Peyer's patch (tissue), 4 donors: ENCODE measurements at regions not wholly inside any gene's neighbourhood (a gene's known extent, or its start where the extent isn't known, plus 50 kb on each side); places are given as distances from the start of the nearest gene placed in this dataset.

Experiments
- DNase-seq, 3 donors: peaks; one replicate each; pipeline ENCODE4 v3.0.0-alpha.2; 2017 to 2019
- H3K27ac ChIP-seq, 4 donors: fragments of 200-600 bp; sonication (generic); one replicate each; pipeline ENCODE4 v1.5.1; 2016 to 2019
- H3K27me3 ChIP-seq, 2 donors: fragments of 200-600 bp; sonication (generic); one replicate each; pipeline ENCODE4 v1.5.1; 2019
- H3K36me3 ChIP-seq, 3 donors: fragments of 200-600 bp; sonication (generic); one replicate each; pipeline ENCODE4 v1.5.1; 2016 to 2019
- H3K4me1 ChIP-seq, 4 donors: fragments of 200-600 bp; sonication (generic); one replicate each; pipeline ENCODE4 v1.5.1; 2016 to 2019
- H3K4me3 ChIP-seq, 4 donors: fragments of 200-600 bp; sonication (generic); 1 replicate in 3 of 4; 2 replicates in 1 of 4; pipeline ENCODE4 v1.5.1; 2016 to 2019; ENCODE audit warnings: mild to moderate bottlenecking in 1 of 4
- H3K9me3 ChIP-seq, 4 donors: fragments of 200-600 bp; sonication (generic); one replicate each; pipeline ENCODE4 v1.5.1; 2016 to 2019; ENCODE audit warnings: mild to moderate bottlenecking in 1 of 4
- POLR2A ChIP-seq, 2 donors: fragments of 450-650 bp; IDR thresholded peaks; one replicate each; pipeline ENCODE4 v1.5.1; 2017; ENCODE audit warnings: antibody characterized with exemption in 2 of 2, mild to moderate bottlenecking in 2 of 2, moderate library complexity in 2 of 2
- small RNA-seq, 2 donors: library from RNA; depleted of rRNA; stranded (forward); fragments of <200 nt; gene quantifications; one replicate each; pipeline ENCODE3, GENCODE V24; 2016
- TF ChIP-seq, protein P1 (sequence below), 6 experiments: fragments of 450-650 bp in 4 of 6; fragments of 200-600 bp in 2 of 6; sonication (generic) in 1 of 6; IDR thresholded peaks; one replicate each; pipeline ENCODE4 v1.5.1; 2017 to 2019; ENCODE audit warnings: antibody characterized with exemption in 6 of 6, mild to moderate bottlenecking in 3 of 6, moderate library complexity in 1 of 6

DNA sequence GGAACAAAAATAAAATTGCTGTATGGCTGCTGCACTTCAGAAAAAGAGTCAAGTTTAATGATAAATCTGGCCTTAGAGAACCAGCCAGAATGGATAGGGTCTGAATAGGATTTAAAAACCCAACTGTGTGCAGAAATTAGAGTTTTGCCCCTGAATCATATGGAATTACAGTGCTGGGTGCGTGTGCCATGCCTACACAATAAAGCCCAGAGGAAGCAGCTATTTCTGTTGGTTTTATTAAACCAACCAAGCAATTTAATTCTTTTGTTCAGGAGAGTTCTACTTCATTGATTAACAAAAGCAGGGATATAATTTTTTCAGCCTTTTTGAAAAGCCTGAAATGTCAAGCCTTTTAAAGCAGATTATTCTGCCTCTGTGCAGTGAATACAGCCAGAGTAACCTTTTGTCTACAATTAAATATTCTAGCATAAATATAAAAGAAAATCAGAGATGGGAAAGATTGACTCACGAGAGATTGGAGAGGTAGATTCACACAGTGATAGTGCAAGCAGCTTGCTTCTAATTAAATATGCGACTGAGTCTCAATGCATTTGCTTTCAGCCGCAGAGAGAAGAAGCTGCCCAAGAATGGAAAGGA, 66.7 kb upstream of the DNAJC19 start:
- no peak for DNase-seq
- H3K9me3 ChIP-seq = no peaks in the 10 kb centered on the region
- H3K4me1 ChIP-seq = no peaks in the 10 kb centered on the region
- no peaks in the 10 kb centered on the region for H3K36me3 ChIP-seq
- no peaks in the 10 kb centered on the region for H3K27me3 ChIP-seq
- H3K27ac ChIP-seq = no peak overlapping the region
- no peak overlapping the region for H3K4me3 ChIP-seq
- TF ChIP-seq POLR2A (IDR thresholded peaks at IDR 0.05) = no peak
- TF ChIP-seq, protein P1, sequence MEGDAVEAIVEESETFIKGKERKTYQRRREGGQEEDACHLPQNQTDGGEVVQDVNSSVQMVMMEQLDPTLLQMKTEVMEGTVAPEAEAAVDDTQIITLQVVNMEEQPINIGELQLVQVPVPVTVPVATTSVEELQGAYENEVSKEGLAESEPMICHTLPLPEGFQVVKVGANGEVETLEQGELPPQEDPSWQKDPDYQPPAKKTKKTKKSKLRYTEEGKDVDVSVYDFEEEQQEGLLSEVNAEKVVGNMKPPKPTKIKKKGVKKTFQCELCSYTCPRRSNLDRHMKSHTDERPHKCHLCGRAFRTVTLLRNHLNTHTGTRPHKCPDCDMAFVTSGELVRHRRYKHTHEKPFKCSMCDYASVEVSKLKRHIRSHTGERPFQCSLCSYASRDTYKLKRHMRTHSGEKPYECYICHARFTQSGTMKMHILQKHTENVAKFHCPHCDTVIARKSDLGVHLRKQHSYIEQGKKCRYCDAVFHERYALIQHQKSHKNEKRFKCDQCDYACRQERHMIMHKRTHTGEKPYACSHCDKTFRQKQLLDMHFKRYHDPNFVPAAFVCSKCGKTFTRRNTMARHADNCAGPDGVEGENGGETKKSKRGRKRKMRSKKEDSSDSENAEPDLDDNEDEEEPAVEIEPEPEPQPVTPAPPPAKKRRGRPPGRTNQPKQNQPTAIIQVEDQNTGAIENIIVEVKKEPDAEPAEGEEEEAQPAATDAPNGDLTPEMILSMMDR (IDR thresholded peaks at IDR 0.05) = no peak

DNA sequence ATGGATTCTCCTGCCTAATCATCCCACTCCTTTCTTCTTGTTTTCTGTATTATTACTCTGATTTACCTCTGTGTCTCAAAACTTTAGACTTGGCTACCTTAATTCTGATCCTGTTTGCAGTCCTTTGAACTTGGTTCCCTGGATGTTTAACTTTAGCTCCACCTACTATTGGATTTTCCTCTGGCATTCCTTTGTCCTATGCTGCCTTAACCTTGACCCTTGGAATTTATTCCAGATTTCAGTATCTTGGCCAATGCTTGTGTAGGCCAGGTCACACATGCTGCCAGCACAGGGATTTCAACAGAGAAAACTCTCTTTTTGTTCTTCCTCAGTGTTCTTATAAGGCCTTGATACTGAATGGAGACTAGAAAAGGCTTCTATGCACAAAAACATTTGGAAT, 65.0 kb upstream of the DNAJC19 start:
- Histone ChIP-seq H3K27me3 (no peaks in the 10 kb centered on the region), H3K27ac (no peak overlapping the region), H3K4me1 (no peaks in the 10 kb centered on the region), H3K4me3 (no peak overlapping the region), H3K36me3 (no peaks in the 10 kb centered on the region), H3K9me3 (no peaks in the 10 kb centered on the region)
- no peak for DNase-seq
- TF ChIP-seq, protein P1 (IDR thresholded peaks at IDR 0.05) = no peak
- TF ChIP-seq POLR2A (IDR thresholded peaks at IDR 0.05) = no peak

DNA sequence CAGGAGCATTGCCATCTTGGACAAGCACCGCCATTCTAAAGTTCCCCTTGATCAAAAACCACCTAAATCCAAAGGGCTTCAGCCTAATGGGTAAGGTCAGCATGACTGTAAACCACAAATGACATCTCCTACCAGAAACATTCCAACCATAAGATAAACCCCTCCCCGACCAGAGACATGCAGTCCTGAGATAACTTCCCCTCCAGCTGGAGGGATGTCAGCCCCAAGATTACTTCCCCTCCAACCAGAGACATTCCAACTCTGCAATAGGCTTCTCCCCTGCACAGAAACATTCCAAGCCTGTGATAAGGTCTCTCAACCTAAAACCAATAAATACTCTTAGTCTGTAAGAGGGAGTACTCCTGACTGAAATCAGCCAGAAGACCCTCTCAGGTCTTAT, 62.7 kb upstream of the DNAJC19 start:
- TF ChIP-seq POLR2A (IDR thresholded peaks at IDR 0.05) = no peak
- TF ChIP-seq, protein P1 (IDR thresholded peaks at IDR 0.05) = no peak
- H3K27me3 ChIP-seq = no peaks in the 10 kb centered on the region
- no peak for DNase-seq
- no peaks in the 10 kb centered on the region for H3K4me1 ChIP-seq
- H3K36me3 ChIP-seq = no peaks in the 10 kb centered on the region
- H3K27ac ChIP-seq = no peak overlapping the region
- no peaks in the 10 kb centered on the region for H3K9me3 ChIP-seq
- H3K4me3 ChIP-seq = no peak overlapping the region

DNA sequence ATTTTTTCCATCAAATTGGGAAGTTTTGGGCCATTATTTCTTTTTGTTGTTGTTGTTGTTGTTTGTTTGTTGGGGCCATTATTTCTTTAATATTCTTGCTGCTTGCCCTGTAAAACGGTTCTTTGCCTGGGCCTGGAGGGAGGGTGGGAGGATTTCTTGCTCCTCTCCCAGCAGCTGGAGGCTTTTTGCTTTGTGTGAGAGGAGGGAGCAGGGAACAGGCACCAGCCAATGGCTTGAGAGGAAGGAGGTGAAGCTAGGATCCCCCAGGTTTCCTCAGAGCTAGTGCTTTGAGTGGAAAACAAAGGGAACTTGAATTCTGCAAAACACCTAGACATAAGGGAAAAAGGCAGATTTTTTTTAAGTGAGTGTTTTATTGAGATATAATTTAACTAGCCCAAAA, 61.2 kb upstream of the DNAJC19 start:
- Histone ChIP-seq H3K36me3 (no peaks in the 10 kb centered on the region), H3K27ac (no peak overlapping the region), H3K27me3 (no peaks in the 10 kb centered on the region), H3K9me3 (no peaks in the 10 kb centered on the region), H3K4me3 (no peak overlapping the region), H3K4me1 (no peaks in the 10 kb centered on the region)
- no peak for DNase-seq
- TF ChIP-seq POLR2A (IDR thresholded peaks at IDR 0.05) = no peak
- TF ChIP-seq, protein P1 (IDR thresholded peaks at IDR 0.05) = no peak

DNA sequence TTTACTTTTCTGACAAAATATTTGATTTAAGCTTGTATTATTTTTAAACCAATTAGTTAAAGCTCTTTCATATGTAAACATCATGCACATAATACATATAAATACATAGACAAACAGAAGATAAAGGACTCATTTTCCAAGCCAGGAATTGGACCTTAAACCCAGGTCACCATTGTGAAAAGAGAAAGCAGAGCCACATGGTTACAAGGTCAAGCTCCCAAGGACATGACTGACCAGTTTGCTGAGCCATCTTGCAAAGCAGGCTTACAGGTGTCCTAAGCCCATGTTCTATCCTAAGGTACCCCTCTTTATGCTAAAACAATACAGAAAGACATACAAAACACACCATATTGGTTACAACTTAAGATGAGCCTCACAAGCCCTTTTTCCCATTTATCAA, 50.5 kb upstream of the DNAJC19 start:
- no peak for DNase-seq
- no peak overlapping the region for H3K27ac ChIP-seq
- no peaks in the 10 kb centered on the region for H3K27me3 ChIP-seq
- no peaks in the 10 kb centered on the region for H3K36me3 ChIP-seq
- TF ChIP-seq POLR2A (IDR thresholded peaks at IDR 0.05) = no peak
- TF ChIP-seq, protein P1 (IDR thresholded peaks at IDR 0.05) = no peak
- H3K9me3 ChIP-seq = no peaks in the 10 kb centered on the region
- no peaks in the 10 kb centered on the region for H3K4me1 ChIP-seq
- H3K4me3 ChIP-seq = no peak overlapping the region

Small RNA genes in the stretch of these regions (small RNA-seq; reads per million reads assigned to genes)
- gene AC083904.1 = 0 reads per million in 2 donors
- 0 reads per million in 2 donors for gene RNU6-4P
